ENCODE measurements at regions not wholly inside any gene's neighbourhood (a gene's known extent, or its start where the extent isn't known, plus 50 kb on each side); places are given as distances from the start of the nearest gene placed in this dataset.

GRCh38 chr13:62290542-62290941 lies 874.9 kb upstream of the PCDH20 start:
- Histone ChIP-seq H3K27ac (ENCODE audit: low read depth in 1 of 3, low read length in 2 of 3) (no peak overlapping the region), H3K4me3 (ENCODE audit: low read depth in 1 of 3, low read length in 3 of 3) (no peak overlapping the region), H3K36me3 (ENCODE audit: control insufficient read depth in 3 of 3, insufficient read depth in 2 of 3, low read depth in 1 of 3, low read length in 3 of 3) (no peaks in the 10 kb centered on the region), H3K4me1 (ENCODE audit: control insufficient read depth in 3 of 3, insufficient read depth in 2 of 3, low read depth in 1 of 3, low read length in 2 of 3) (no peaks in the 10 kb centered on the region), H3K9me3 (ENCODE audit: control insufficient read depth in 2 of 2, insufficient read depth in 1 of 2, low read depth in 1 of 2, low read length in 1 of 2) (no peaks in the 10 kb centered on the region), H3K27me3 (ENCODE audit: control insufficient read depth in 3 of 3, insufficient read depth in 3 of 3, low read length in 3 of 3) (no peaks in the 10 kb centered on the region)
- FAIRE-seq (no peak), DNase-seq (no peak)

- no peak overlapping the region for H3K4me3 ChIP-seq (ENCODE audit: low read depth in 1 of 3, low read length in 3 of 3)
- H3K36me3 ChIP-seq (ENCODE audit: control insufficient read depth in 3 of 3, insufficient read depth in 2 of 3, low read depth in 1 of 3, low read length in 3 of 3) = no peaks in the 10 kb centered on the region
- no peaks in the 10 kb centered on the region for H3K4me1 ChIP-seq (ENCODE audit: control insufficient read depth in 3 of 3, insufficient read depth in 2 of 3, low read depth in 1 of 3, low read length in 2 of 3)
- H3K27ac ChIP-seq (ENCODE audit: low read depth in 1 of 3, low read length in 2 of 3) = no peak overlapping the region
- H3K27me3 ChIP-seq (ENCODE audit: control insufficient read depth in 3 of 3, insufficient read depth in 3 of 3, low read length in 3 of 3) = no peaks in the 10 kb centered on the region
- no peaks in the 10 kb centered on the region for H3K9me3 ChIP-seq (ENCODE audit: control insufficient read depth in 2 of 2, insufficient read depth in 1 of 2, low read depth in 1 of 2, low read length in 1 of 2)
- WGBS, 3 donors = 57 to 71% (median 58%) methylated on average over 2 of the region's 2 CpGs
- FAIRE-seq (no peak), DNase-seq (no peak)
Observed at GRCh38 chr13:62287764-62288163, 872.1 kb upstream of the PCDH20 start.

GRCh38 chr13:62280590-62280989 lies 864.9 kb upstream of the PCDH20 start:
- no peaks in the 10 kb centered on the region for H3K27me3 ChIP-seq (ENCODE audit: control insufficient read depth in 3 of 3, insufficient read depth in 3 of 3, low read length in 3 of 3)
- H3K4me3 ChIP-seq (ENCODE audit: low read depth in 1 of 3, low read length in 3 of 3) = no peak overlapping the region
- DNase-seq (no peak), FAIRE-seq (no peak)
- WGBS, 3 donors = 67 to 80% (median 78%) methylated on average over 1 of the region's 1 CpG
- no peaks in the 10 kb centered on the region for H3K36me3 ChIP-seq (ENCODE audit: control insufficient read depth in 3 of 3, insufficient read depth in 2 of 3, low read depth in 1 of 3, low read length in 3 of 3)
- no peaks in the 10 kb centered on the region for H3K9me3 ChIP-seq (ENCODE audit: control insufficient read depth in 2 of 2, insufficient read depth in 1 of 2, low read depth in 1 of 2, low read length in 1 of 2)
- H3K4me1 ChIP-seq (ENCODE audit: control insufficient read depth in 3 of 3, insufficient read depth in 2 of 3, low read depth in 1 of 3, low read length in 2 of 3) = no peaks in the 10 kb centered on the region
- H3K27ac ChIP-seq (ENCODE audit: low read depth in 1 of 3, low read length in 2 of 3) = no peak overlapping the region

GRCh38 chr13:62278271-62278670 lies 862.6 kb upstream of the PCDH20 start:
- FAIRE-seq (no peak), DNase-seq (no peak)
- Histone ChIP-seq H3K9me3 (ENCODE audit: control insufficient read depth in 2 of 2, insufficient read depth in 1 of 2, low read depth in 1 of 2, low read length in 1 of 2) (no peaks in the 10 kb centered on the region), H3K4me3 (ENCODE audit: low read depth in 1 of 3, low read length in 3 of 3) (no peak overlapping the region), H3K27me3 (ENCODE audit: control insufficient read depth in 3 of 3, insufficient read depth in 3 of 3, low read length in 3 of 3) (no peaks in the 10 kb centered on the region), H3K36me3 (ENCODE audit: control insufficient read depth in 3 of 3, insufficient read depth in 2 of 3, low read depth in 1 of 3, low read length in 3 of 3) (no peaks in the 10 kb centered on the region), H3K4me1 (ENCODE audit: control insufficient read depth in 3 of 3, insufficient read depth in 2 of 3, low read depth in 1 of 3, low read length in 2 of 3) (no peaks in the 10 kb centered on the region), H3K27ac (ENCODE audit: low read depth in 1 of 3, low read length in 2 of 3) (no peak overlapping the region)

GRCh38 chr13:62251734-62252133 lies 836.1 kb upstream of the PCDH20 start:
- DNase-seq = no peak
- WGBS, 3 donors = 84 to 88% (median 87%) methylated on average over 2 of the region's 2 CpGs
- H3K4me1 ChIP-seq (ENCODE audit: control insufficient read depth in 3 of 3, insufficient read depth in 2 of 3, low read depth in 1 of 3, low read length in 2 of 3) = no peaks in the 10 kb centered on the region
- no peak overlapping the region for H3K4me3 ChIP-seq (ENCODE audit: low read depth in 1 of 3, low read length in 3 of 3)
- no peak overlapping the region for H3K27ac ChIP-seq (ENCODE audit: low read depth in 1 of 3, low read length in 2 of 3)
- no peaks in the 10 kb centered on the region for H3K9me3 ChIP-seq (ENCODE audit: control insufficient read depth in 2 of 2, insufficient read depth in 1 of 2, low read depth in 1 of 2, low read length in 1 of 2)
- no peaks in the 10 kb centered on the region for H3K27me3 ChIP-seq (ENCODE audit: control insufficient read depth in 3 of 3, insufficient read depth in 3 of 3, low read length in 3 of 3)
- no peaks in the 10 kb centered on the region for H3K36me3 ChIP-seq (ENCODE audit: control insufficient read depth in 3 of 3, insufficient read depth in 2 of 3, low read depth in 1 of 3, low read length in 3 of 3)
- no peak for FAIRE-seq

GRCh38 chr13:62250501-62251201 lies 835.0 kb upstream of the PCDH20 start:
- no peaks in the 10 kb centered on the region for H3K4me1 ChIP-seq (ENCODE audit: control insufficient read depth in 3 of 3, insufficient read depth in 2 of 3, low read depth in 1 of 3, low read length in 2 of 3)
- no peak for FAIRE-seq
- no peaks in the 10 kb centered on the region for H3K36me3 ChIP-seq (ENCODE audit: control insufficient read depth in 3 of 3, insufficient read depth in 2 of 3, low read depth in 1 of 3, low read length in 3 of 3)
- WGBS, 3 donors = 46 to 62% (median 49%) methylated on average over 10 of the region's 10 CpGs
- H3K27ac ChIP-seq (ENCODE audit: low read depth in 1 of 3, low read length in 2 of 3) = no peak overlapping the region
- no peaks in the 10 kb centered on the region for H3K9me3 ChIP-seq (ENCODE audit: control insufficient read depth in 2 of 2, insufficient read depth in 1 of 2, low read depth in 1 of 2, low read length in 1 of 2)
- H3K27me3 ChIP-seq (ENCODE audit: control insufficient read depth in 3 of 3, insufficient read depth in 3 of 3, low read length in 3 of 3) = no peaks in the 10 kb centered on the region
- DNase-seq = no peak
- no peak overlapping the region for H3K4me3 ChIP-seq (ENCODE audit: low read depth in 1 of 3, low read length in 3 of 3)

- WGBS, 3 donors = 88 to 99% (median 97%) methylated on average over 1 of the region's 1 CpG
- no peak for FAIRE-seq
Observed at GRCh38 chr13:62246581-62246980, 830.9 kb upstream of the PCDH20 start.

GRCh38 chr13:62243106-62243505 lies 827.5 kb upstream of the PCDH20 start:
- H3K27me3 ChIP-seq (ENCODE audit: control insufficient read depth in 3 of 3, insufficient read depth in 3 of 3, low read length in 3 of 3) = no peaks in the 10 kb centered on the region
- no peak overlapping the region for H3K27ac ChIP-seq (ENCODE audit: low read depth in 1 of 3, low read length in 2 of 3)
- no peak for DNase-seq

More at GRCh38 chr13:62246581-62246980, 830.9 kb upstream of the PCDH20 start:
- Histone ChIP-seq H3K9me3 (ENCODE audit: control insufficient read depth in 2 of 2, insufficient read depth in 1 of 2, low read depth in 1 of 2, low read length in 1 of 2) (no peaks in the 10 kb centered on the region), H3K36me3 (ENCODE audit: control insufficient read depth in 3 of 3, insufficient read depth in 2 of 3, low read depth in 1 of 3, low read length in 3 of 3) (no peaks in the 10 kb centered on the region), H3K27ac (ENCODE audit: low read depth in 1 of 3, low read length in 2 of 3) (no peak overlapping the region), H3K4me3 (ENCODE audit: low read depth in 1 of 3, low read length in 3 of 3) (no peak overlapping the region), H3K4me1 (ENCODE audit: control insufficient read depth in 3 of 3, insufficient read depth in 2 of 3, low read depth in 1 of 3, low read length in 2 of 3) (no peaks in the 10 kb centered on the region), H3K27me3 (ENCODE audit: control insufficient read depth in 3 of 3, insufficient read depth in 3 of 3, low read length in 3 of 3) (no peaks in the 10 kb centered on the region)
- no peak for DNase-seq

GRCh38 chr13:62234780-62235440 lies 819.3 kb upstream of the PCDH20 start:
- FAIRE-seq = no peak
- H3K27ac ChIP-seq (ENCODE audit: low read depth in 1 of 3, low read length in 2 of 3) = no peak overlapping the region
- H3K27me3 ChIP-seq (ENCODE audit: control insufficient read depth in 3 of 3, insufficient read depth in 3 of 3, low read length in 3 of 3) = no peaks in the 10 kb centered on the region
- no peak overlapping the region for H3K4me3 ChIP-seq (ENCODE audit: low read depth in 1 of 3, low read length in 3 of 3)
- no peaks in the 10 kb centered on the region for H3K4me1 ChIP-seq (ENCODE audit: control insufficient read depth in 3 of 3, insufficient read depth in 2 of 3, low read depth in 1 of 3, low read length in 2 of 3)
- H3K36me3 ChIP-seq (ENCODE audit: control insufficient read depth in 3 of 3, insufficient read depth in 2 of 3, low read depth in 1 of 3, low read length in 3 of 3) = no peaks in the 10 kb centered on the region
- H3K9me3 ChIP-seq (ENCODE audit: control insufficient read depth in 2 of 2, insufficient read depth in 1 of 2, low read depth in 1 of 2, low read length in 1 of 2) = no peaks in the 10 kb centered on the region
- WGBS, 3 donors = 56 to 71% (median 71%) methylated on average over 2 of the region's 2 CpGs
- no peak for DNase-seq

More at GRCh38 chr13:62243106-62243505, 827.5 kb upstream of the PCDH20 start:
- Histone ChIP-seq H3K9me3 (ENCODE audit: control insufficient read depth in 2 of 2, insufficient read depth in 1 of 2, low read depth in 1 of 2, low read length in 1 of 2) (no peaks in the 10 kb centered on the region), H3K4me1 (ENCODE audit: control insufficient read depth in 3 of 3, insufficient read depth in 2 of 3, low read depth in 1 of 3, low read length in 2 of 3) (no peaks in the 10 kb centered on the region), H3K36me3 (ENCODE audit: control insufficient read depth in 3 of 3, insufficient read depth in 2 of 3, low read depth in 1 of 3, low read length in 3 of 3) (no peaks in the 10 kb centered on the region), H3K4me3 (ENCODE audit: low read depth in 1 of 3, low read length in 3 of 3) (no peak overlapping the region)
- FAIRE-seq = no peak
- 53 to 74% (median 72%) methylated on average over 2 of the region's 2 CpGs for WGBS, 3 donors
